SK-N-SH treated with all-trans-retinoic acid at 6 μM for 48 hours (cell line): ENCODE measurements at regions not wholly inside any gene's neighbourhood (a gene's known extent, or its start where the extent isn't known, plus 50 kb on each side); places are given as distances from the start of the nearest gene placed in this dataset.

Experiments
- BACH2 ChIP-seq: fragments of 250-450 bp; sonication (Bioruptor Pico); IDR thresholded peaks from 2 replicates; pipeline ENCODE4 v1.9.0; 2021; ENCODE audit warnings: mild to moderate bottlenecking, borderline replicate concordance
- CSRNP3 ChIP-seq: fragments of 250-450 bp; sonication (Bioruptor Pico); IDR thresholded peaks from 2 replicates; pipeline ENCODE4 v1.5.1; 2021; ENCODE audit warnings: mild to moderate bottlenecking, moderate library complexity
- ISL1 ChIP-seq: fragments of 250-450 bp; sonication (Bioruptor Pico); IDR thresholded peaks from 2 replicates; pipeline ENCODE4 v2.1.2; 2022; ENCODE audit warnings: mild to moderate bottlenecking, moderate library complexity
- POU6F1 ChIP-seq: fragments of 250-450 bp; sonication (Bioruptor Pico); IDR thresholded peaks from 2 replicates; pipeline ENCODE4 v1.8.0; 2021; ENCODE audit warnings: low read depth, mild to moderate bottlenecking, moderate library complexity, borderline replicate concordance
- RARB ChIP-seq: fragments of 250-450 bp; sonication (Bioruptor Pico); IDR thresholded peaks from 2 replicates; pipeline ENCODE4 v1.8.0; 2021; ENCODE audit warnings: mild to moderate bottlenecking, moderate library complexity
- ZC3H10 ChIP-seq: fragments of 250-450 bp; sonication (Bioruptor Pico); IDR thresholded peaks from 2 replicates; pipeline ENCODE4 v1.5.1; 2021; ENCODE audit warnings: mild to moderate bottlenecking, moderate library complexity
- ZFP3 ChIP-seq: fragments of 250-450 bp; sonication (Bioruptor Pico); IDR thresholded peaks from 2 replicates; pipeline ENCODE4 v1.5.0; 2020; ENCODE audit warnings: mild to moderate bottlenecking, moderate library complexity
- TF ChIP-seq, protein P1 (sequence below): fragments of 250-450 bp; sonication (Bioruptor Pico); IDR thresholded peaks from 2 replicates; pipeline ENCODE4 v1.5.1; 2020; ENCODE audit warnings: low read depth, mild to moderate bottlenecking, moderate library complexity

DNA sequence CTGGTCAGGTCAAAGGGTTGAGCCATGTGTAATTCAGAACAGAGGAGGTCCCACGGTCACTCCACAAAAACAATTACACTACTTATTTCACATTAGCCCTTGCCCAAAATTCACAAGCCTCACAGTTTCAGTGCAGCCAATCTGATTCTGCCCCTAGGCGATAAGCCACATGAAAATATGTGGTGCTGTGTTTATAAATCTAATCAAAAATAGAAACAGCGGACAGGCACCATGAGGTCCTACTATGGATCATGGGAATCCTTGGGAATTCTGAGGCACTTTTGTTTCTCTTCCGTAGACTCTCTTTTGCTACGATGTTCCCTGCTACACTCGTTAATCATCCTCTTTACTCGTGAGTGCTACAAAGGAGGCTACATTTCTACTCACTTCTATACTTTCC lies 476.1 kb downstream of the TFAP2A start:
- TF ChIP-seq ISL1 (CRISPR knock-in tag) (no peak), BACH2 (no peak), ZFP3 (CRISPR knock-in tag) (no peak), RARB (no peak), ZC3H10 (CRISPR knock-in tag) (no peak), CSRNP3 (CRISPR knock-in tag) (no peak), POU6F1 (CRISPR knock-in tag) (no peak)
- TF ChIP-seq, protein P1, sequence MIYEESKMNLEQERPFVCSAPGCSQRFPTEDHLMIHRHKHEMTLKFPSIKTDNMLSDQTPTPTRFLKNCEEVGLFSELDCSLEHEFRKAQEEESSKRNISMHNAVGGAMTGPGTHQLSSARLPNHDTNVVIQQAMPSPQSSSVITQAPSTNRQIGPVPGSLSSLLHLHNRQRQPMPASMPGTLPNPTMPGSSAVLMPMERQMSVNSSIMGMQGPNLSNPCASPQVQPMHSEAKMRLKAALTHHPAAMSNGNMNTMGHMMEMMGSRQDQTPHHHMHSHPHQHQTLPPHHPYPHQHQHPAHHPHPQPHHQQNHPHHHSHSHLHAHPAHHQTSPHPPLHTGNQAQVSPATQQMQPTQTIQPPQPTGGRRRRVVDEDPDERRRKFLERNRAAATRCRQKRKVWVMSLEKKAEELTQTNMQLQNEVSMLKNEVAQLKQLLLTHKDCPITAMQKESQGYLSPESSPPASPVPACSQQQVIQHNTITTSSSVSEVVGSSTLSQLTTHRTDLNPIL: no peak
